OCI-LY1 (cell line): ENCODE measurements at regions not wholly inside any gene's neighbourhood (a gene's known extent, or its start where the extent isn't known, plus 50 kb on each side); places are given as distances from the start of the nearest gene placed in this dataset.
"Not testable (repeated sequence)": the region's sequence is repeated elsewhere in the genome, so short reads cannot be mapped to it uniquely, and the experiment has no call there.

Source experiments
- H2AFZ ChIP-seq: fragments of 200-600 bp; sonication (generic), shearing (Covaris generic); 2 replicates; pipeline ENCODE4 v1.6.0; 2014; ENCODE audit warnings: antibody characterized with exemption, mild to moderate bottlenecking, low read length
- H3F3A ChIP-seq: fragments of 200-600 bp; sonication (generic), shearing (Covaris generic); 2 replicates; pipeline ENCODE4 v1.6.0; 2014; ENCODE audit warnings: mild to moderate bottlenecking, antibody characterized with exemption, low read length, moderate library complexity; ENCODE audit not compliant: insufficient read depth
- H3K27ac ChIP-seq: fragments of 200-600 bp; sonication (generic); 2 replicates; pipeline ENCODE4 v1.5.1; 2014; ENCODE audit warnings: low read length, mixed run types, mild to moderate bottlenecking, low read depth; ENCODE audit not compliant: poor library complexity, severe bottlenecking
- H3K27me3 ChIP-seq: fragments of 200-600 bp; sonication (generic); 2 replicates; pipeline ENCODE4 v1.6.0; 2014; ENCODE audit warnings: antibody characterized with exemption, mild to moderate bottlenecking, low read length, moderate library complexity; ENCODE audit not compliant: insufficient read depth
- H3K36me3 ChIP-seq: fragments of 200-600 bp; sonication (generic); 2 replicates; pipeline ENCODE4 v1.6.1; 2014; ENCODE audit warnings: mild to moderate bottlenecking, antibody characterized with exemption, low read length, moderate library complexity, mixed read lengths; ENCODE audit not compliant: insufficient read depth
- H3K4me1 ChIP-seq: fragments of 200-600 bp; sonication (generic); 2 replicates; pipeline ENCODE4 v1.5.1; 2014; ENCODE audit warnings: mild to moderate bottlenecking, low read length, moderate library complexity; ENCODE audit not compliant: insufficient read depth, severe bottlenecking
- H3K4me2 ChIP-seq: fragments of 200-600 bp; sonication (generic), shearing (Covaris generic); 2 replicates; pipeline ENCODE4 v1.6.1; 2014; ENCODE audit warnings: low read length
- H3K4me3 ChIP-seq: fragments of 200-600 bp; sonication (generic); 2 replicates; pipeline ENCODE4 v1.5.1; 2014; ENCODE audit warnings: low read length, low read depth, mild to moderate bottlenecking, mixed read lengths; ENCODE audit not compliant: poor library complexity, severe bottlenecking
- H3K79me2 ChIP-seq: fragments of 200-600 bp; shearing (Covaris generic); 2 replicates; pipeline ENCODE4 v1.6.1; 2016; ENCODE audit warnings: mixed run types, low read length, mixed read lengths; ENCODE audit not compliant: insufficient read depth
- H3K9ac ChIP-seq: fragments of 200-600 bp; sonication (generic), shearing (Covaris generic); 2 replicates; pipeline ENCODE4 v1.6.1; 2014; ENCODE audit warnings: mild to moderate bottlenecking, low read length, mixed read lengths
- H3K9me2 ChIP-seq: fragments of 200-600 bp; sonication (generic), shearing (Covaris generic); 2 replicates; pipeline ENCODE4 v1.6.1; 2014; ENCODE audit warnings: low read depth, mild to moderate bottlenecking, low read length, mixed read lengths
- H3K9me3 ChIP-seq: fragments of 200-600 bp; shearing (Covaris generic); 2 replicates; pipeline ENCODE4 v1.6.1; 2014; ENCODE audit warnings: low read length, mixed read lengths
- H4K20me1 ChIP-seq: fragments of 200-600 bp; sonication (generic), shearing (Covaris generic); 2 replicates; pipeline ENCODE4 v1.6.0; 2016; ENCODE audit warnings: mild to moderate bottlenecking, low read length; ENCODE audit not compliant: insufficient read depth
- EZH2 ChIP-seq: fragments of 200-600 bp; sonication (generic), shearing (Covaris generic); IDR thresholded peaks from 2 replicates; pipeline ENCODE4 v1.8.0; 2017; ENCODE audit warnings: borderline replicate concordance, mixed run types, mild to moderate bottlenecking, antibody characterized with exemption, low read length, moderate library complexity, mixed read lengths

- no peak overlapping the region for H3K9ac ChIP-seq
- no peak overlapping the region for H2AFZ ChIP-seq
- H3F3A ChIP-seq, result no peaks in the 10 kb centered on the region
- H3K27ac ChIP-seq, result no peak overlapping the region
- H3K36me3 ChIP-seq, result no peaks in the 10 kb centered on the region
- no peaks in the 10 kb centered on the region for H4K20me1 ChIP-seq
- TF ChIP-seq EZH2, result no peak
- no peak overlapping the region for H3K4me3 ChIP-seq
- no peaks in the 10 kb centered on the region for H3K4me1 ChIP-seq
- no peaks in the 10 kb centered on the region for H3K79me2 ChIP-seq
- H3K9me3 ChIP-seq, result no peaks in the 10 kb centered on the region
- H3K4me2 ChIP-seq, result no peak overlapping the region
- no peaks in the 10 kb centered on the region for H3K9me2 ChIP-seq
- H3K27me3 ChIP-seq, result no peaks in the 10 kb centered on the region
Observed at GRCh38 chr14:37779480-37779879, 184.1 kb downstream of the TTC6 start.

DNA sequence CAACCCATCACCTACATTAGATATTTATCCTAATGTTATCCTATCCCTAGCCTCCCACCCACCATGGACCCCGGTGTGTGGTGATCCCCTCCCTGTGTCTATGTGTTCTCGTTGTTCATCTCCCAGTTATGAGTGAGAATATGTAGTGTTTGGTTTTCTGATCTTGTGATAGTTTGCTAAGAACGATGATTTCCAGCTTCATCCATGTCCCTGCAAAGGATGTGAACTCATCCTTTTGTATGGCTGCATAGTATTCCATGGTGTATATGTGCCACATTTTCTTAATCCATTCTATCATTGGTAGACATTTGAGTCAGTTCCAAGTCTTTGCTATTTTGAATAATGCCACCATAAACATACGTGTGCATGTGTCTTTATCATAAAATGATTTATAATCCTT lies 185.3 kb downstream of the TTC6 start:
- H3F3A ChIP-seq, H2AFZ ChIP-seq, H3K9ac ChIP-seq, H3K4me3 ChIP-seq, H4K20me1 ChIP-seq, H3K27me3 ChIP-seq, H3K9me3 ChIP-seq, H3K79me2 ChIP-seq, H3K36me3 ChIP-seq, H3K27ac ChIP-seq, H3K4me1 ChIP-seq, H3K9me2 ChIP-seq, H3K4me2 ChIP-seq: not testable (repeated sequence)

DNA sequence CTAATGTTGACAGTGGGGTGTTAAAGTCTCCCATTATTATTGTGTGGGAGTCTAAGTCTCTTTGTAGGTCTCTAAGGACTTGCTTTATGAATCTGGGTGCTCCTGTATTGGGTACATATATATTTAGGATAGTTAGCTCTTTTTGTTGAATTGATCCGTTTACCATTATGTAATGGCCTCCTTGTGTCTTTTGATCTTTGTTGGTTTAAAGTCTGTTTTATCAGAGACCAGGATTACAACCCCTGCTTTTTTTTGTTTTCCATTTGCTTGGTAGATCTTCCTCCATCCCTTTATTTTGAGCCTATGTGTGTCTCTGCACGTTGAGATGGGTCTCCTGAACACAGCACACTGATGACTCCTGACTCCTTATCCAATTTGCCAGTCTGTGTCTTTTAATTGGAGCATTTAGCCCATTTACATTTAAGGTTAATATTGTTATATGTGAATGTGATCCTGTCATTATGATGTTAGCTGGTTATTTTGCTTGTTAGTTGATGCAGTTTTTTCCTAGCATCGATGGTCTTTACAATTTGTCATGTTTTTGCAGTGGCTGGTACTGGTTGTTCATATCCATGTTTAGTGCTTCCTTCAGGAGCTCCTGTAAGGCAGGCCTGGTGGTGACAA lies 188.9 kb downstream of the TTC6 start:
- H2AFZ ChIP-seq, H3K27ac ChIP-seq, H3K4me1 ChIP-seq, H3K27me3 ChIP-seq, H3K9ac ChIP-seq, H3K4me3 ChIP-seq, H3K9me2 ChIP-seq, H3K36me3 ChIP-seq, H3F3A ChIP-seq, H3K79me2 ChIP-seq, H3K9me3 ChIP-seq, H4K20me1 ChIP-seq, H3K4me2 ChIP-seq: not testable (repeated sequence)

DNA sequence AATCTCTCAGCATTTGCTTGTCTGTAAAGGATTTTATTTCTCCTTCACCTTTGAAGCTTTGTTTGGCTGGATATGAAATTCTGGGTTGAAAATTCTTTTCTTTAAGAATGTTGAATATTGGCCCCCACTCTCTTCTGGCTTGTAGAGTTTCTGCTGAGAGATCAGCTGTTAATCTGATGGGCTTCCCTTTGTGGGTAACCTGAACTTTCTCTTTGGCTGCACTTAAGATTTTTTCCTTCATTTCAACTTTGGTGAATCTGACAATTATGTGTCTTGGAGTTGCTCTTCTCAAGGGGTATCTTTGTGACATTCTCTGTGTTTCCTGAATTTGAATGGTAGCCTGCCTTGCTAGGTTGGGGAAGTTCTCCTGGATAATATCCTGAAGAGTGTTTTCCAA lies 189.4 kb downstream of the TTC6 start:
- not testable (repeated sequence) for H3K4me3 ChIP-seq, H4K20me1 ChIP-seq, H3K9me3 ChIP-seq, H3K4me2 ChIP-seq, H3K9ac ChIP-seq, H3F3A ChIP-seq, H3K4me1 ChIP-seq, H3K36me3 ChIP-seq, H3K27ac ChIP-seq, H2AFZ ChIP-seq, H3K9me2 ChIP-seq, H3K27me3 ChIP-seq, H3K79me2 ChIP-seq

DNA sequence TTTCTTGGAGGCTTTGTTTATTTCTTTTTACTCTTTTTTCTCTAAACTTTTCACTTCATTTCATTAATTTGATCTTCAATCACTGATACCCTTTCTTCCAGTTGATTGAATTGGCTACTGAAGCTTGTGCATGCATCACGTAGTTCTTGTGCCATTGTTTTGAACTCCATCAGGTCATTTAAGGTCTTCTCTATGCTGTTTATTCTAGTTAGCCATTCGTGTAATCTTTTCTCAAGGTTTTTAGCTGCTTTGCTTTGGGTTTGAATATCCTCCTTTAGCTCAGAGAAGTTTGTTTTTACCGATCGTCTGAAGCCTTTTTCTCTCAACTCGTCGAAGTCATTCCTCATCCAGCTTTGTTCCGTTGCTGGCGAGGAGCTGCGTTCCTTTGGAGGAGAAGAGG lies 189.9 kb downstream of the TTC6 start:
- not testable (repeated sequence) for H2AFZ ChIP-seq, H3K27me3 ChIP-seq, H3K9me2 ChIP-seq, H4K20me1 ChIP-seq, H3K79me2 ChIP-seq, H3K4me1 ChIP-seq, H3K27ac ChIP-seq, H3K36me3 ChIP-seq, H3K9ac ChIP-seq, H3F3A ChIP-seq, H3K4me2 ChIP-seq, H3K4me3 ChIP-seq, H3K9me3 ChIP-seq

DNA sequence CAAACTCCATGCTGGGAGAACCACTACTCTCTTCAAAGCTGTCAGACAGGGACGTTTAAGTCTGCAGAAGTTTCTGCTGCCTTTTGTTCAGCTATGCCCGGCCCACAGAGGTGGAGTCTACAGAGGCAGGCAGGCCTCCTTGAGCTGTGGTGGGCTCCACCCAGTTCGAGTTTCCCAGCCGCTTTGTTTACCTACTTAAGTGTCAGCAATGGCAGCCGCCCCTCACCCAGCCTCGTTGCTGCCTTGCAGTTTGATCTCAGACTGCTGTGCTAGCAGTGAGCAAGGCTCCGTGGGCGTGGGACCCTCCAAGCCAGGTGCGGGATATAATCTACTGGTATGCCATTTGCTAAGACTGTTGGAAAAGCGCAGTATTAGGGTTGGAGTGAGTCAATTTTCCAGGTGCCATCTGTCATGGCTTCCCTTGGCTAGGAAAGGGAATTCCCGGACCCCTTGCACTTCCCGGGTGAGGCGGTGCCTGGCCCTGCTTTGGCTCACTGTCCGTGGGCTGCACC lies 190.7 kb downstream of the TTC6 start:
- H3K9me3 ChIP-seq, H3K36me3 ChIP-seq, H3F3A ChIP-seq, H2AFZ ChIP-seq, H3K79me2 ChIP-seq, H3K27me3 ChIP-seq, H3K9me2 ChIP-seq, H3K27ac ChIP-seq, H4K20me1 ChIP-seq, H3K4me1 ChIP-seq, H3K9ac ChIP-seq, H3K4me3 ChIP-seq, H3K4me2 ChIP-seq: not testable (repeated sequence)
